ENCODE measurements at regions not wholly inside any gene's neighbourhood (a gene's known extent, or its start where the extent isn't known, plus 50 kb on each side); places are given as distances from the start of the nearest gene placed in this dataset.

DNA sequence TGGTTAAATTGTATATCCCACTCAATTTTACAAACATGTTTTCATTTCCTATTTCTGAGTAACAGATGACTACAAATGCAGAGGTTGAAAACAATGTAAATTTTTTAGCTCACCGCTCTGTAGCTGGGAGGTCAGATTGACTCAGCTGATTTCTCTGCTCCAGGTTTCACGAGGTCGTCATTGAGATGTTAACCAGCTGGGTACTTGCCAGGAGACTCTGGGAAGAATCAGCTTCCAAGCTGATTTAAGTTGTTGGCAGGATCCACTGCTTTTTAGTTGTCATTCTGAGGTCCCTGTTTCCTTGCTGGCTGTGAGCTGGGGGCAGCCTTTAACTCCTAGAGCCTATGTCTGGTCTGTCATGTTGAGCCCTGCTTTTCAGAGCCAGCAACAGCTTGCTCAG lies 864.3 kb upstream of the AGA start:
- no peak for DNase-seq (ENCODE audit: low spot score)
- intact Hi-C loops (cut with DNase I): no loop called here

DNA sequence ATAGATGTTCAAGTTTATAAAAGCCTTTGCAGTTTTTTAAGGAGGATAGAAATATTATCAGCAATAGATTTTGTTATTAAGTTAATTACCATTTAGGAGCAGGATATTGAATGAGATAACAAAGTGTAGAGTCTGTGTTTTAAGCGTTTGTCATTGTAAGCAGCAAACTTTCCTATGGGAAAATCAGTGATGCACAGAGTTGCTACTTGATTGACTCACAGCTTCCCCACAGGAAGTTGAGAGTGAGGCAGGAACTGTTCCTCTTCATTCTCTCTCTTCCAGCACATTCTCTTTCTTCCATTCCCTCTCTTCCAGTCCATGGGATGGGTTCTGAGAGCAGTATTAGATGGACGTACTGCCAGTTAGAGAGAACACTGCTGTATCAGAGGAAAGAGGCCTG lies 867.7 kb upstream of the AGA start:
- intact Hi-C loops (cut with DNase I): no loop called here
- no peak for DNase-seq (ENCODE audit: low spot score)

DNA sequence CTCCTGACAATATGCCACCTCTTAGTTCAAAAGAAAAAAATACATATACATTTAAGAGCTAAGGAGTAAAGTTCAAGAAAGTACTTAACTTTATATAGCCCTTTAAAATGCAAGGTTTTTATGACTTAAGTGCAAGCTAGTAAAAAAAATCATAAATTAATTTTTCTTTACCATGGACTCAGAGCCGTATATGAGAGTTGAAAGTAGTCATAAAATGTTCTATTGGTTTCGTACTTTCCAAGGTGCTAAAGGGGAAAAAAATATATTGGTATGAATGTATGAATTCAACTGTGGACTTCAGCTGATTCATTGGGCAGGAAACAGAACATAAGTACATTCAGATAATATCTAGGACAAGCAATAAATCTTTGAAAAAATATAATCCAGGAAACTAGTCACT lies 869.8 kb upstream of the AGA start:
- intact Hi-C loops (cut with DNase I): no loop called here
- no peak for DNase-seq (ENCODE audit: low spot score)

DNA sequence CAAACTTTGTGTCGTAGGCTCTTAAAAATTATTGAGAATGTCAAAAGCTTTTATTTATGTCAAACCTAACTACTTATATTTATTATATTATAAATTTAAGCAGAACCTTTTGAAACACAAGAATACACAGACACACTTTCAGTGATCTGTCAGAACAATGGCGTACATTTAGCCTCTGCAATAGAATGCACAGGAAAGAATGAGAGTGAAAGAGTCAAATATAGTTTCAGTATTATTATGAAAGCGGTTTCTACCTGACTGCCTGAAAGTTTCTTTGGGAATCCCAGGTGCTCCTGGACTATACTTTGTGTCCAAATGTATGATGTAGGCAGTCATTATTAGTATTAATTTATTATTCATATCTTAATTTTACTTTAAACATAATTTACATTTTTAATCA lies 872.0 kb upstream of the AGA start:
- no peak for DNase-seq (ENCODE audit: low spot score)

DNA sequence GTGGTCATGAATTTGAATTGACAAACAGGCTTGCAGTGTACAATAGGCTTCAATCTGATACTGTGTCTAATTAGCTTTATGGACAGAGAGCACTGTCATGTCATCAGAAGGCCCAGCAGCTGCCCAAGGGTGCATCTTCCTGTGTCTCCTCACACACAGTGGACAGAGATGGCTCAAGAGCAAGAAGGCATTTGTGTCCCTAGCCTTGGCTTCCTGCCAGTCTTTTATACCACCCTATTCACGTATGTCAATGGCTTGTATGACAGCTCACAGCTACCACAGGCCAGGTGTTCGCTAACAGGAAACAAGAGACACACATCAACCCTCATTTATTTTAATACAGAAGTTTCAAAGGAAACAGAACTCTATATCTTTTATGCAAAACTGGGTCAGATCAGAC lies 874.0 kb upstream of the AGA start:
- intact Hi-C loops (cut with DNase I): no loop called here
- DNase-seq (ENCODE audit: low spot score): no peak

More for the DNA sequence above, 872.0 kb upstream of the AGA start:
- intact Hi-C loops (cut with DNase I): no loop called here

DNA sequence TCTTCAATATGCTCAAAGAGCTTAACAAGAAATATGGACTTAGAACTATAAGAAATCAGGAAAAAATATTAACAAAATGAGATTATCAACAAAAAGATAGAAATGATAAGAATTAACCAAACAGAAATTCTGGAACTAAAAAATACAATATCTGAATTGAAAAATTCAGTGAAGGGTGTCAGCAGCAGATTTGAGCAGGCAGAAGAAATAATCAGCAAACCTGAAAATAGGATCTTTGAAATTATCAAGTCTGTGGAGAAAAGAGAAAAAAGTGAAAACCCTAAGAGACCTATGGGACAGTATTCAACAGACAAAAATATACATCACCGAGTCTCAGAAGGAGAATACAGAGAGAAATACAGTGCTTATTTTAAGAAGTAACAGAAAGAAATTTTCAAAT lies 877.8 kb upstream of the AGA start:
- intact Hi-C loops (cut with DNase I): no loop called here
- DNase-seq (ENCODE audit: low spot score): no peak

DNA sequence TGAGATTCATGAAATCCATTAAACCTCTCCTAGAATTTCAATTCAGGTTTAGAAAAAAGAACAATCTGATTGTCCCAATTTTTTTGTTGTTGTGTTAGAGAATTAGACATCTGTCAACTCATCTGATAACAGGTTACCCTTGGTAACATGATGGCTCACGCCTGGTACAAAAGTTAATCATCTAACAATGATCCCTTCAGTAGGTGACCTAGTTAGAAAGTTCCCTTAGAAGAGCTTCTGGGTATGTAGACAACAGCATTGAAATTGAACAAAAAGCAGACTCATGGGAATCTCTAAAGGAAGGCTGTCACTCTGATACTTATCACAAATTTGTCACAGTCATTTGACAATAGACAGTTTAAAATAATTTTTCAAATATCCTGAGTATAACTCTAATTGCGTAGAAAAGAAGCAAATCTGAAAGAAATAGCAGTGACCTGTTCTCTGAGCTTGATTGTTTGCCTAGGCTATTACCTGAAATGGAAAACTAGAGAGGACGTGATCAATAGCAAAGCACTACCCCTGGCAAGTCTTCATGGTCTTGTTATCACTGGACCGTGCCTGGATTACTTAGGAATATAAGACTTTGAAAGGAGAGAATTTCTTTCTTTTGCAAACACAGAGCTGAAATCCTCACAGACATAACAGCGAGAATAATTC lies 880.4 kb upstream of the AGA start:
- no peak for DNase-seq (ENCODE audit: low spot score)
- intact Hi-C loops (cut with DNase I): no loop called here

DNA sequence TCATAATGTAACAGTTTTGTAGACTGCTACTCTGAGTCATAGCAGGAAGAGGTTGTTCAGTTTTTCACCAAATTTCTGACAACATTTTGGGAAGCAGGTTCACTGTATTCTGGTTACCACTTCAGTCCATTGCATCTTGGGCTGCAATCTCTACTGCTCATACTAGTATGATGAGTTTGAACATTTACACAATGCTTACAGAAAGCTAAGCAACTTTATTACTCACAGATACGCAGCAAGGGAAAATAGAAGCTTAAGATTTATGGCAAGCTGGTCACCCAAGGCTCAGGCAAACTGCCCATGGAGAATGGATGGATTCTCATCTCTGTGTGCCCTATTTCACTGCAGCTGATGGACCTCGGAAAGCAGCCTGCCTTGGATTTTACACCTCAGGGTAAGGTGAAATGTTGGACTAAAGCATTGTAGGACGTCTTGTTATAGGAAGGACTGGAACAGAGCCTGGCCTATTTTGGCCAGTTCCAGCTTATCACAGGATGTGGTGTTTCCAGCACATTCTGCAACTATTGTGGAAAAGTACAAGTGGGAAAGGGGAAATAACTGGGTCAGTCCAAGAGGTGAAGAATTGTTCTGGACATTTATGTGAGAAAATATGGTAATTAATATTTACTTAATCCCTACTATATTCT lies 887.1 kb upstream of the AGA start:
- DNase-seq (ENCODE audit: low spot score): no peak
- intact Hi-C loops (cut with DNase I): no loop called here

DNA sequence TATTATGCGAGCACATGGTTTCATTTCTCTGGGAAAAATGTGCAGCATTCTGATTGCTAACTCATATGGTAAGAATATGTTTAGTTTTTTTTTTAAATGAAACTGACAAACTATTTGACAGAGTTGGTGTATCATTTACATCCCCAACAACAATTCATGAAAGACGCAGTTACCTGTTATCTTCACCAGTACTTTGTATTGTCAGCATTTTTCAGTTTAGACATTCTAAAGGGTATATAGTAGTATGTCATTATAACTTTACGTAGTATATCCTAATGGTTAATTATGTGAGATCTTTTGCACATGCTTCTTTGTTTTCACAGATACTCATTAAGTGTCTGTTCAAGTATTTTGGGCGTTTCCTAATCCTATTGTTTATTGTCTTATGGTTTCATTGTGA lies 891.1 kb upstream of the AGA start:
- intact Hi-C loops (cut with DNase I): no loop called here
- no peak for DNase-seq (ENCODE audit: low spot score)

DNA sequence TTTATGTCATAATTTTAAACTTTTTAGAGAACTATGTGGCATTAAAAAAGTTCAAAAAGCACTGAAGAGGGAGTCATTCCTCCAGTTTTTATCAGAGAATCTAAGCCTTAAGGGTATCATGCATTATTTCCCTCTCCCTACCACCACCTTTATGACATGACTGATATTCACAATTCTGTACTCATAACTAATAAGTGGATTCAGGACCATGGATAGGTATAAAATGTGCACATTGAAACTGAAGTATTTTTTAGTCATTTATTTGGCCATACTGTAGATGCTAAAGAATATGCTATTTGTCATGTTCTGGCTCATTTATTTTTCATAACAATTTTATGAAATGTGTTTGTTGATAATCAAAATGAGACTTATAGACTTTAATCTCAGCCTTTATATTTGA lies 897.5 kb upstream of the AGA start:
- DNase-seq (ENCODE audit: low spot score): no peak
- intact Hi-C loops (cut with DNase I): no loop called here

DNA sequence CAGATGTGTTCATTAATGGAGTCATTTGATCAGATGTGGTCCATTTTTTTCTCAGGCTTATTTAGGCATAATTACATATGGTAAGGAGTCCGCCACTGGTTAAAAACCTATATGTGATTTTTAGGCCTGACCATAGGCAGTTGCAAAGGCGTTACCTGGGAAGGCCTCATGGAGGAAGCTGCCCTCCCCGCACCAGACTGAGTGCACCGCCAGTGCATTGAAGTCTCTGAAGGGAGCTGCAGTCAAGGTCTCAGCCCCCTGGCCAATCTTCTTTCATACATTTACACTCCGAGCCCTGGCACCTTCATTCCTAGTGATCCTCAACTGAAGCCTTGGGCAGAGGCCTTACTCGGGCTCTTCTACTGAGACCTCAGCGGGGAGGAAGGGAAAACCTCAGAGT lies 898.2 kb upstream of the AGA start:
- no peak for DNase-seq (ENCODE audit: low spot score)
- intact Hi-C loops (cut with DNase I): no loop called here

DNA sequence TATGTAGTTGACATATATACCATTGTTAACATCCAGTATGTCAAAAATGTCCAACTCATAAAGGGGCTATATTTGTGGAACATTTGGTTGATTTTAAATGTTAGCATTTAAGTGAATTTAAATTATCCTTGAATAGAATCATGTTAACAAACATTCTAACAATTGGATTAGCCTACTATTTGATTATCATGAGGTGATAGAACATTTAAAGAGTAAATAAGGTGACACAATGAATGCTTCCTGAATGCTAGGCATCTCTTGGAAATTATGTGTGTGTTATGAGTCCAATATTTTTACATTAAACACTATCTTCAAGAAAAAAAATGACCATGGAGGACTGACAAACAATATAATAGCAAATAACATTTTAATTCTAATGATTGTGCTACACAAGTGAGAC lies 901.9 kb upstream of the AGA start:
- intact Hi-C loops (cut with DNase I): no loop called here

DNA sequence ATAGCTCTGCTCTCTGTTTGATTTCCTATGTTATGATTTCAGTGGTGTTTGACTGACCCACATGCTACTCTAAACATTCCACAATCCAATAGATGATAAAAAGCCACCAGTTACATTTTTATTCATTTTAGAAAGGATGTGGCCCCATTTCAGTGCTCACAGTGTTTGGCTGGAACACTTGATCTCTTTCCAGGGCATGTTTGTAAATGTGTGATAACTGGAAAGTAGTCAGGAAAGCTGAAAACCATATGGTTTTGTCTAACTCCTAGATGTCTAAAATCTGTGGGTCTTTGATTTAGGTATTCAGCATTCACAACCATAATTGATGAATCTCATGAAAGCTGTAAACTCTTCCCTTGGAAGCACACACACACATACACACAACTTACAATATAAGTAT lies 904.9 kb upstream of the AGA start:
- no peak for DNase-seq (ENCODE audit: low spot score)
- intact Hi-C loops (cut with DNase I): no loop called here

More for the DNA sequence above, 901.9 kb upstream of the AGA start:
- DNase-seq (ENCODE audit: low spot score): no peak

DNA sequence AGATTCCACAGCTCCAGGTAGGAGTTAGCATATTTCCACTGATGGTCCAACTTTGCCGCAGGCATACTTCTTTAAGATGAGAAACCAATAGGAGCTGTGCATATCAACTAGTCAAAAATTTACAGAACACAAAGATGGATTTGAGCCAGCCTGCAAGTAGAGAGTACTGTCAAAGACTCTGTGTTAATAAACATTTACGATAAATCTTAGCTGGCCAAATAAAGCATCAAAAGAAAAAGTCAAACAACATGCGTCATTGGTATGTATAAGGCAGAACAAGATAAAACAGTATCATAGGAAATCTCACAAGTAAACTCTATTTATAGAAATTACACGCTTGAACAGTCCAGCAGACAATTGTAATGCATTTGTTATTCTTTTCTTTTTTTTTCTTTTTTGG lies 907.4 kb upstream of the AGA start:
- DNase-seq (ENCODE audit: low spot score): no peak
- intact Hi-C loops (cut with DNase I): no loop called here

DNA sequence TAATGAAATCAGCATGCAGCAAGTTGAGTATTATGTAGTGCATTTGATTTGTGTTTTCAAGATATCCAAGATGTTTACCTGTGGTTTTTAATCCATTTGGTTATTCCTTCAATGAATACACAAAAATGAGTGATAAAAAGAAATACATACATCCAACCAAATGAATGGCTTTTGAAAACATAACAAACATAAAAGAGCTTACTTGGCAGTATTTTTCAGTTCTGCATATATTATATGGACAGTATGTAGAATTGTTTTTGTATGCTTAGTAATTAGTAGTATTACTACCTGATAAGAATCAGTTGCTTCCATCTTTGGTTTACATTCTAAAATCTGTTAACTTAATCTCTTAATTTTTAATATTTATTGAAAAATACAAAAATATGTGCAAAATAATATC lies 908.9 kb upstream of the AGA start:
- no peak for DNase-seq (ENCODE audit: low spot score)
- intact Hi-C loops (cut with DNase I): no loop called here

DNA sequence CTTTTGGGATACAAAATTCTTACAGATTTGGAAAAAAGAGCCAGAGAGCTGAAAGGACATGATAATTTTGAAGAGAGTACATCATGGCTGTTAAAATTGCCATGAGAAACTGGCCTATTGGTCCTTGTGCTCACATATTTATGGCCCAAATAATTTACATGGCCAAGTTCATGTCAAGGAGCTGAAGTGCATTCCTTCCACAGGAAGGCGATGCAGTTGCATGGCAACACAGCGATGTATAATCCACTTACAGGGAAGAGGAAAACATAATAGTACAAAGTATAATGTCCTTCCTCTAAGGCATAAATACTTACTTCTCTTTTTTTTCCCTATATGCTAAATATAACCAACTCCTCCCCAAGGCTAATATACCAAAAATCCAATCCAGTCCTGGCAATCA lies 914.5 kb upstream of the AGA start:
- DNase-seq (ENCODE audit: low spot score): no peak
- intact Hi-C loops (cut with DNase I): no loop called here

DNA sequence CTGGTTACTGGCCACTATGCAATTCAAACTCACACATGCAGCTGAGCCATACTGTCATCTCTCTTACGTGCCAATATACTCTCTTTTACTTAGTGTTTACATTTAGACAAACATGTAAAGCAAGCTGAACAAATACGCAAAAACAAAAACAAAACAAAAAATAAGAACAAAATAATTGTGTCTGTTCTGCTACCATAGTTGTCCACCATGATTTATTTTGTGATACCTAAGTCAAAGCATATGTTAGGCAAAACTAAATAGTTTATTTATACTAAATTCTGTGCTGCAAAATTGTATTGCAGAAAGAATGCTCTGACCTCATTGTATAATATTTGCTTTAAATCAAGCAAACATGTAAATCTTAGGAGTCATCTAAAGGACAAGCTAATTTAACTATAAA lies 943.2 kb upstream of the AGA start:
- DNase-seq (ENCODE audit: low spot score): no peak
- intact Hi-C loops (cut with DNase I): no loop called here

DNA sequence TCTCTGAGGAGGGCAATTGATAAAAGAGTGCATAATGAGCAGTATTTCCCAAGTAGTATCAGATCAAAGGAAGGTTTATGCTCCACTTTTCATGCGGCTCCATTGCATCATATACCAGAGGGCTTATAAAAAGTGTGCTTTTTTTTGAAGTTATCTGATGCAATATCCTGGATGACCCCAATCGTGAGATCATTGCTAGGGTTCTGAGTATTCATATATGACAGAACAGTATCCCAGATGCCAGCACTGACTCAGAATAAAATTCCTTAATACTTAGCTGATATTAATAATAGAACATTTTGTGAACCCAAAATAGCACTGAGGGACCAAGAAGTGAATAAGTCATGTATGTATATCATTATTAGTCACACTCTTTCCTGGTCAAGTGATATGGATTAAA lies 945.5 kb upstream of the AGA start:
- intact Hi-C loops (cut with DNase I): no loop called here

DNA sequence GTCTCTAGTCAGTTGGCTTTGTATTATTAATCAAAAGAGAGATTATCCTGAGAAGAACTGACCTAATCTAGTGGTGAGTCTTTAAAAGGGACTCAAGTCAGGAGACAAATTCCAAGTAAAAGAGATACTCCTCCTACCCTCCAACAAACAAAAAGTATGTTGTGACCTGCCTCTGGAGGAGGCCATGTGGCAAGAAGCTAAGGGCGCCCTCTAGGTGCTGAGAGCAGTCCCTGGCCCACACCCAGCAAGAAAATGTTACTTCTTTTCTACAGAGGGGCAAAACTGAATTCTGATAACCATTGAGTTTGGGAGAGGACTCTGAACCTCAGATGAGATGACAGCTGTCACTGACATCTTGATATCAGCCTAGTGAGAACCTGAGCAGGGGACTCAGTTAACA lies 953.6 kb upstream of the AGA start:
- DNase-seq (ENCODE audit: low spot score): no peak
- intact Hi-C loops (cut with DNase I): no loop called here

More for the DNA sequence above, 945.5 kb upstream of the AGA start:
- no peak for DNase-seq (ENCODE audit: low spot score)

DNA sequence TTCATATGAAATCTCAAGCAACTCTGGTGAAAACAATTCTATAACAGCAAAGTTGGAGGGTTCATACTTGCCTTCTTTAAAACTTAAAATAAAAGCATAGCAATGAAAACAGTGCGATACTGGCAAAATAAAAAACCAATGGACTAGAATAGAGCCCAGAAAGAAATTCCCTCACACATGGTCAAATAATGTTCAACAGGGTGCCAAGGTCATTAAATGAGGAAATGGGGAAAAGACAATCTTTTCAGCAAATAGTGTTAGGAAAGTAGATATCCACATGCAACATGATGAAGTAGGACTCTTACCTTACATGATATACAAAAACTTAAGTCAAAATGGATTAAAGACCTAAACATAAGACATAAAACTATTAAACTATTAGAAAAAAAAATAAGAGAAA lies 970.2 kb upstream of the AGA start:
- DNase-seq (ENCODE audit: low spot score): no peak
- intact Hi-C loops (cut with DNase I): no loop called here

DNA sequence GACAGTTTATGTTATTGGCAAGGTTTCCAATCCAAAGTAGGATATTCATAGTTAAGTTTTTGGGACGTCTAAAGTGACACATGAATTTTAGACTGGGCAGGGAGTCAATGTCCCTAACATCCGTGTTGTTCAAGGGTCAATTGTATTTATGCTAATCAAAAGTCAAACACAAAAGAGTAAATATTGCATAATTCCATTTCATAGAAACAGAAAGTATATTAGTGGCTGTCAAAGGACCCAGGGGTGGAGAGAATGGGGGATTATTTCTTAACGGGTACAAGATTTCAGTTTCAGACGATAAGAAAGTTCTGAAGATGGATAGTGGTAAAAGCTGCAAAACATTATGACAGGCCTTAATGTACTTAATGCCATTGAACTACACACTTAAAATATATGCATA lies 971.8 kb upstream of the AGA start:
- DNase-seq (ENCODE audit: low spot score): no peak
- intact Hi-C loops (cut with DNase I): no loop called here

All from posterior vena cava (tissue), 2 donors.